ENCODE measurements at regions not wholly inside any gene's neighbourhood (a gene's known extent, or its start where the extent isn't known, plus 50 kb on each side); places are given as distances from the start of the nearest gene placed in this dataset.

GRCh38 chr13:105448811-105449210, 1086.7 kb downstream of the EFNB2 start:
- no peaks in the 10 kb centered on the region for H3K36me3 ChIP-seq (ENCODE audit: control insufficient read depth in 2 of 4, insufficient read depth in 4 of 4, low read length in 3 of 4)
- POLR2A ChIA-PET (ENCODE audit: partially characterized antibody): no interaction called here
- FAIRE-seq (peak; percentile 36), DNase-seq (ENCODE audit: low read depth in 1 of 2, low spot score in 2 of 2) (no peak)
- no peak overlapping the region for H2BK12ac ChIP-seq (ENCODE audit: low read depth, low read length)
- H2BK15ac ChIP-seq (ENCODE audit: low read length): no peak overlapping the region
- no peaks in the 10 kb centered on the region for H3K4me1 ChIP-seq (replicated peaks in 1 of 4; ENCODE audit: control insufficient read depth in 3 of 4, insufficient read depth in 4 of 4, low read length in 3 of 4)
- H4K91ac ChIP-seq (replicated peaks; ENCODE audit: insufficient read length, low read length): no peak overlapping the region
- H3K18ac ChIP-seq (ENCODE audit: extremely low read depth, low read length): no peak overlapping the region
- no peaks in the 10 kb centered on the region for H3K27me3 ChIP-seq (replicated peaks in 1 of 4; ENCODE audit: control insufficient read depth in 3 of 4, extremely low read depth in 1 of 4, insufficient read depth in 3 of 4, low read length in 3 of 4)
- no peak overlapping the region for H3K4ac ChIP-seq (replicated peaks; ENCODE audit: insufficient read length, low read depth, low read length)
- no peaks in the 10 kb centered on the region for H3K79me1 ChIP-seq (ENCODE audit: low read depth, low read length)
- no peak overlapping the region for H2AFZ ChIP-seq (ENCODE audit: low read length)
- no peaks in the 10 kb centered on the region for H4K20me1 ChIP-seq (replicated peaks in 1 of 2; ENCODE audit: control insufficient read depth in 1 of 2, insufficient read depth in 2 of 2, low read length in 2 of 2)
- H3K4me3 ChIP-seq (ENCODE audit: extremely low read depth in 1 of 4, insufficient read depth in 2 of 4, low read depth in 3 of 4, low read length in 4 of 4): no peak overlapping the region
- H4K5ac ChIP-seq (ENCODE audit: insufficient read length, low read depth, low read length): no peak overlapping the region
- H2AK5ac ChIP-seq (ENCODE audit: low read depth, low read length): no peak overlapping the region
- no peak overlapping the region for H3K9ac ChIP-seq (replicated peaks in 1 of 4; ENCODE audit: extremely low read depth in 1 of 4, low read depth in 3 of 4, low read length in 3 of 4)
- H3K23ac ChIP-seq (ENCODE audit: insufficient read length): no peak overlapping the region
- H4K8ac ChIP-seq (ENCODE audit: extremely low read depth, insufficient read depth, low read length): no peak overlapping the region
- H3K56ac ChIP-seq (replicated peaks; ENCODE audit: insufficient read length, low read depth, low read length): no peak overlapping the region
- no peak overlapping the region for H3K27ac ChIP-seq (ENCODE audit: low read depth, low read length)
- no peak overlapping the region for H2BK5ac ChIP-seq (ENCODE audit: low read depth, low read length)
- no peaks in the 10 kb centered on the region for H3K9me3 ChIP-seq (ENCODE audit: insufficient read depth in 2 of 2, low read depth in 1 of 2, low read length in 1 of 2)
- no peak overlapping the region for H2BK20ac ChIP-seq (ENCODE audit: low read length)
- no peaks in the 10 kb centered on the region for H3K23me2 ChIP-seq (ENCODE audit: low read depth, low read length)
- H3K79me2 ChIP-seq (ENCODE audit: control insufficient read depth in 1 of 2, insufficient read depth in 2 of 2, low read length in 2 of 2): no peaks in the 10 kb centered on the region
- H2BK120ac ChIP-seq (replicated peaks; ENCODE audit: low read depth, low read length): no peak overlapping the region
- no peak overlapping the region for H3K4me2 ChIP-seq (ENCODE audit: insufficient read depth in 1 of 2, low read depth in 2 of 2, low read length in 2 of 2)
- 94% methylated on average over 1 of the region's 1 CpG; no CpG with 5 or more reads in 1 of the 2 experiments for WGBS, 2 experiments (ENCODE audit: extremely low coverage in 1 of 2, insufficient coverage in 1 of 2, insufficient read length in 1 of 2, insufficient replicate concordance in 2 of 2, low coverage in 1 of 2, low lambda C conversion rate in 2 of 2, missing lambda C conversion rate in 1 of 2)
- CTCF ChIA-PET (ENCODE audit: partially characterized antibody): interaction anchor here (1.4 kb wide), 1 partner anchor 22 kb away, joined by 3 read pairs; no protein-coding TSS in a partner anchor
- no peak overlapping the region for H3K14ac ChIP-seq (ENCODE audit: insufficient read length)
- TF ChIP-seq, protein P1, sequence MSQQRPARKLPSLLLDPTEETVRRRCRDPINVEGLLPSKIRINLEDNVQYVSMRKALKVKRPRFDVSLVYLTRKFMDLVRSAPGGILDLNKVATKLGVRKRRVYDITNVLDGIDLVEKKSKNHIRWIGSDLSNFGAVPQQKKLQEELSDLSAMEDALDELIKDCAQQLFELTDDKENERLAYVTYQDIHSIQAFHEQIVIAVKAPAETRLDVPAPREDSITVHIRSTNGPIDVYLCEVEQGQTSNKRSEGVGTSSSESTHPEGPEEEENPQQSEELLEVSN (IDR thresholded peaks at IDR 0.05): no peak
- TF ChIP-seq SP1 (IDR thresholded peaks at IDR 0.05; ENCODE audit: low read depth, low read length): no peak
- TF ChIP-seq BACH1 (IDR thresholded peaks at IDR 0.05; ENCODE audit: low read length): no peak
- no peak for TF ChIP-seq SP4 (IDR thresholded peaks at IDR 0.05; ENCODE audit: low read length)
- TF ChIP-seq POU5F1 (IDR thresholded peaks at IDR 0.05; ENCODE audit: low read depth, low read length): no peak
- no peak for TF ChIP-seq SAP30 (IDR thresholded peaks at IDR 0.05; ENCODE audit: insufficient read depth, insufficient replicate concordance, low read length)
- TF ChIP-seq NRF1 (IDR thresholded peaks at IDR 0.05; ENCODE audit: low read depth, low read length): no peak
- TF ChIP-seq BCL11A (IDR thresholded peaks at IDR 0.05; ENCODE audit: low read depth in 2 of 2, low read length in 2 of 2): no peak
- TF ChIP-seq KDM1A (IDR thresholded peaks at IDR 0.05; ENCODE audit: borderline replicate concordance, low read length): no peak
- TF ChIP-seq SIX5 (IDR thresholded peaks at IDR 0.05; ENCODE audit: low read depth, low read length): no peak
- no peak for TF ChIP-seq CTCF (IDR thresholded peaks at IDR 0.05; ENCODE audit: control extremely low read depth in 1 of 3, insufficient read depth in 1 of 3, low read depth in 1 of 3, low read length in 3 of 3)
- no peak for TF ChIP-seq EGR1 (IDR thresholded peaks at IDR 0.05; ENCODE audit: borderline replicate concordance, low read depth, low read length)
- TF ChIP-seq HDAC6 (IDR thresholded peaks at IDR 0.05; ENCODE audit: low read depth, low read length): no peak
